Hepatocyte (in vitro differentiated cells): ENCODE measurements at regions not wholly inside any gene's neighbourhood (a gene's known extent, or its start where the extent isn't known, plus 50 kb on each side); places are given as distances from the start of the nearest gene placed in this dataset.

Source experiments
- DNase-seq: peaks from one replicate; pipeline ENCODE4 v3.0.0-alpha.2; 2016; ENCODE audit warnings: low spot score
- H2AFZ ChIP-seq: fragments of 200-600 bp; sonication (generic); 2 replicates; pipeline ENCODE4 v1.6.0; 2016; ENCODE audit warnings: antibody characterized with exemption, mild to moderate bottlenecking
- H3K27ac ChIP-seq: fragments of 200-600 bp; sonication (generic); 2 replicates; pipeline ENCODE4 v1.5.1; 2016; ENCODE audit warnings: mild to moderate bottlenecking
- H3K27me3 ChIP-seq: fragments of 200-600 bp; sonication (generic); 2 replicates; pipeline ENCODE4 v1.6.1; 2016
- H3K36me3 ChIP-seq: fragments of 200-600 bp; sonication (generic); replicated peaks from 2 replicates; pipeline ENCODE4 v1.5.1; 2016; ENCODE audit warnings: low read depth; ENCODE audit not compliant: insufficient read depth
- H3K4me1 ChIP-seq: fragments of 200-600 bp; sonication (generic); 2 replicates; pipeline ENCODE4 v1.5.1; 2016; ENCODE audit warnings: mild to moderate bottlenecking, moderate library complexity; ENCODE audit not compliant: insufficient read depth
- H3K4me2 ChIP-seq: fragments of 200-600 bp; sonication (generic); 2 replicates; pipeline ENCODE4 v1.6.0; 2016
- H3K4me3 ChIP-seq: fragments of 200-600 bp; sonication (generic); 2 replicates; pipeline ENCODE4 v1.5.1; 2016; ENCODE audit warnings: mild to moderate bottlenecking
- H3K79me2 ChIP-seq: fragments of 200-600 bp; sonication (generic); 2 replicates; pipeline ENCODE4 v1.6.0; 2017; ENCODE audit warnings: mild to moderate bottlenecking
- H3K9me2 ChIP-seq: fragments of 200-600 bp; sonication (generic); replicated peaks from 2 replicates; pipeline ENCODE4 v1.6.0; 2017; ENCODE audit warnings: mild to moderate bottlenecking; ENCODE audit not compliant: insufficient read depth
- H3K9me3 ChIP-seq: fragments of 200-600 bp; sonication (generic); 2 replicates; pipeline ENCODE4 v1.5.1; 2016; ENCODE audit warnings: low read depth, mild to moderate bottlenecking
- H4K20me1 ChIP-seq: fragments of 200-600 bp; sonication (generic); 2 replicates; pipeline ENCODE4 v1.6.0; 2016; ENCODE audit warnings: mild to moderate bottlenecking; ENCODE audit not compliant: insufficient read depth, poor library complexity, severe bottlenecking
- CTCF ChIP-seq: fragments of 200-600 bp; sonication (generic); IDR thresholded peaks from 2 replicates; pipeline ENCODE4 v1.5.1; 2016; ENCODE audit warnings: antibody characterized with exemption, mild to moderate bottlenecking; ENCODE audit not compliant: poor library complexity
- EZH2 ChIP-seq: fragments of 200-600 bp; sonication (generic); IDR thresholded peaks from 2 replicates; pipeline ENCODE4 v1.6.1; 2016; ENCODE audit warnings: antibody characterized with exemption, mild to moderate bottlenecking, borderline replicate concordance
- EZH2phosphoT487 ChIP-seq: fragments of 200-600 bp; sonication (generic); IDR thresholded peaks from one replicate; pipeline ENCODE4 v1.6.1; 2018; ENCODE audit warnings: antibody characterized with exemption, mild to moderate bottlenecking, low read depth, moderate library complexity; ENCODE audit not compliant: unreplicated experiment, severe bottlenecking
- WGBS: methylation state at CpG from one replicate; pipeline ENCODE4 v1.1.6; 2016; ENCODE audit warnings: low lambda C conversion rate; ENCODE audit errors: missing lambda C conversion rate; 5-methylcytosine and 5-hydroxymethylcytosine counted together

GRCh38 chr18:5649439-5649838 lies 105.6 kb upstream of the EPB41L3 start:
- H3K4me2 ChIP-seq: no peak overlapping the region
- H2AFZ ChIP-seq: no peak overlapping the region
- no peaks in the 10 kb centered on the region for H4K20me1 ChIP-seq
- WGBS: 55% methylated on average over 8 of the region's 8 CpGs
- H3K27me3 ChIP-seq: no peaks in the 10 kb centered on the region
- no peak overlapping the region for H3K27ac ChIP-seq
- H3K36me3 ChIP-seq: no peaks in the 10 kb centered on the region
- H3K4me3 ChIP-seq: no peak overlapping the region
- no peaks in the 10 kb centered on the region for H3K79me2 ChIP-seq
- no peak for DNase-seq
- H3K9me2 ChIP-seq: no peaks in the 10 kb centered on the region
- H3K4me1 ChIP-seq: no peaks in the 10 kb centered on the region
- no peaks in the 10 kb centered on the region for H3K9me3 ChIP-seq
- TF ChIP-seq EZH2phosphoT487 (no peak), CTCF (no peak), EZH2 (no peak)

- no peaks in the 10 kb centered on the region for H4K20me1 ChIP-seq
Measured at GRCh38 chr18:5646739-5647138, 102.9 kb upstream of the EPB41L3 start.

GRCh38 chr18:5643288-5643687 lies 99.5 kb upstream of the EPB41L3 start:
- 95% methylated on average over 7 of the region's 7 CpGs for WGBS

More at GRCh38 chr18:5646739-5647138, 102.9 kb upstream of the EPB41L3 start:
- H2AFZ ChIP-seq: no peak overlapping the region
- no peak for DNase-seq
- no peak overlapping the region for H3K4me2 ChIP-seq
- H3K9me2 ChIP-seq: no peaks in the 10 kb centered on the region
- H3K36me3 ChIP-seq: no peaks in the 10 kb centered on the region
- H3K4me3 ChIP-seq: no peak overlapping the region
- TF ChIP-seq EZH2phosphoT487 (no peak), EZH2 (no peak), CTCF (no peak)
- no peak overlapping the region for H3K27ac ChIP-seq
- H3K4me1 ChIP-seq: no peaks in the 10 kb centered on the region
- no peaks in the 10 kb centered on the region for H3K9me3 ChIP-seq
- 73% methylated on average over 3 of the region's 3 CpGs for WGBS
- H3K27me3 ChIP-seq: no peaks in the 10 kb centered on the region
- H3K79me2 ChIP-seq: no peaks in the 10 kb centered on the region

More at GRCh38 chr18:5643288-5643687, 99.5 kb upstream of the EPB41L3 start:
- Histone ChIP-seq H3K4me2 (no peak overlapping the region), H3K79me2 (no peaks in the 10 kb centered on the region), H3K9me2 (no peaks in the 10 kb centered on the region), H3K36me3 (no peaks in the 10 kb centered on the region), H3K27ac (no peak overlapping the region), H4K20me1 (no peaks in the 10 kb centered on the region), H3K4me1 (no peaks in the 10 kb centered on the region), H3K27me3 (peaks cover 4% of the 10 kb centered on the region), H3K9me3 (no peaks in the 10 kb centered on the region), H2AFZ (no peak overlapping the region), H3K4me3 (no peak overlapping the region)
- TF ChIP-seq EZH2phosphoT487: no peak
- TF ChIP-seq CTCF: no peak
- no peak for TF ChIP-seq EZH2
- no peak for DNase-seq
